Astrocyte (in vitro differentiated cells and primary cell): ENCODE measurements at regions not wholly inside any gene's neighbourhood (a gene's known extent, or its start where the extent isn't known, plus 50 kb on each side); places are given as distances from the start of the nearest gene placed in this dataset.

Experiments used
- CTCF ChIP-seq: IDR thresholded peaks from 2 replicates; pipeline ENCODE4 v1.5.1; 2011; ENCODE audit warnings: low read depth, mild to moderate bottlenecking, inconsistent platforms, low read length, moderate library complexity; ENCODE audit not compliant: insufficient read depth
- EZH2 ChIP-seq: IDR thresholded peaks from 2 replicates; pipeline ENCODE4 v1.6.1; 2012; ENCODE audit warnings: mild to moderate bottlenecking, low read length, inconsistent platforms; ENCODE audit not compliant: insufficient read depth

- TF ChIP-seq CTCF: no peak
- TF ChIP-seq EZH2: no peak
Observed at GRCh38 chr9:1878811-1879210, 136.3 kb upstream of the SMARCA2 start.
